ENCODE measurements at regions not wholly inside any gene's neighbourhood (a gene's known extent, or its start where the extent isn't known, plus 50 kb on each side); places are given as distances from the start of the nearest gene placed in this dataset.

DNA sequence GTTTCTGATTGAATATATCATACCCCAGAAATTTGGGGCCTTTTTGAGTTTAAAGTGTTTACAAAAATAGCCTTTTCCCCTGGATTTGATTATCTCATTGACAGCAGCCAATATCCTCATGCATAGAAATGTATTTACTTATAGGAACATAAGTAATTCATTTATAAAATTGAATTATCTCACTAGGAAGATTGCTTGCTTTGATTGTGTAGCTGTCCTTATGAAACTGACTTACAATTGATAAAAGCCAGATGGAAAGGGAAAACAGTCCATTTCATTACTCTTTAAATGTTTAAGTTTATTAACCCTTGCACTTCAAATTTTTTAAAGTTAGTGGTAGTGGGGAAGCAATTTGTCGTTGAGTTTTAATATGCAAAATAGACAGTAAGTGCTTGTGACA is 310.2 kb upstream of the TBX22 start:
- CTCF ChIA-PET = no interaction called here
- DNase-seq = no peak
- TF ChIP-seq, protein P1, sequence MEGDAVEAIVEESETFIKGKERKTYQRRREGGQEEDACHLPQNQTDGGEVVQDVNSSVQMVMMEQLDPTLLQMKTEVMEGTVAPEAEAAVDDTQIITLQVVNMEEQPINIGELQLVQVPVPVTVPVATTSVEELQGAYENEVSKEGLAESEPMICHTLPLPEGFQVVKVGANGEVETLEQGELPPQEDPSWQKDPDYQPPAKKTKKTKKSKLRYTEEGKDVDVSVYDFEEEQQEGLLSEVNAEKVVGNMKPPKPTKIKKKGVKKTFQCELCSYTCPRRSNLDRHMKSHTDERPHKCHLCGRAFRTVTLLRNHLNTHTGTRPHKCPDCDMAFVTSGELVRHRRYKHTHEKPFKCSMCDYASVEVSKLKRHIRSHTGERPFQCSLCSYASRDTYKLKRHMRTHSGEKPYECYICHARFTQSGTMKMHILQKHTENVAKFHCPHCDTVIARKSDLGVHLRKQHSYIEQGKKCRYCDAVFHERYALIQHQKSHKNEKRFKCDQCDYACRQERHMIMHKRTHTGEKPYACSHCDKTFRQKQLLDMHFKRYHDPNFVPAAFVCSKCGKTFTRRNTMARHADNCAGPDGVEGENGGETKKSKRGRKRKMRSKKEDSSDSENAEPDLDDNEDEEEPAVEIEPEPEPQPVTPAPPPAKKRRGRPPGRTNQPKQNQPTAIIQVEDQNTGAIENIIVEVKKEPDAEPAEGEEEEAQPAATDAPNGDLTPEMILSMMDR (IDR thresholded peaks at IDR 0.05; ENCODE audit: unreplicated experiment) = no peak
- H3K27me3 Mint-ChIP-seq (ENCODE audit: unreplicated experiment) = no peaks in the 10 kb centered on the region
- no TSS peak for BruUV-seq (replicated peaks)
- no peak overlapping the region for H3K4me3 Mint-ChIP-seq (ENCODE audit: low read depth, unreplicated experiment)
- no peaks in the 10 kb centered on the region for H3K36me3 Mint-ChIP-seq (ENCODE audit: insufficient read depth, unreplicated experiment)
- peaks cover 2% of the 10 kb centered on the region for H3K9me3 Mint-ChIP-seq (ENCODE audit: low read depth, unreplicated experiment)
- intact Hi-C loops (cut with micrococcal nuclease; ENCODE audit: unreplicated experiment) = no loop called here
- H3K4me1 Mint-ChIP-seq (ENCODE audit: low read depth, unreplicated experiment) = no peaks in the 10 kb centered on the region
- no peak overlapping the region for H3K27ac Mint-ChIP-seq (ENCODE audit: unreplicated experiment)

DNA sequence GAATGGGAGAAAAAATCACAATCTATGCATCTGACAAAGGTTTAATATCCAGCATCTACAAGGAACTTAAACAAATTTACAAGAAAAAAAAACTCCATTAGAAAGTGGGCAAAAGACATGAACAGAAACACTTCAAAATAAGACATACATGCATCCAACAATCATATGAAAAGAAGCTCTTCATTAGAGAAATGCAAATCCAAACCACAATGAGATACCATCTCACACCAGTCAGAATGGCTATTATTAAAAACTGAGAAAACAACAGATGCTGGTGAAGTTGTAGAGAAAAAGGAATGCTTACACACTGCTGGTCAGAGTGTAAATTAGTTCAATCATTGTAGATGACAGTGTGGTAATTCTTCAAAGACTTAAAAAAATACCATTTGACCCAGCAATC is 306.0 kb upstream of the TBX22 start:
- no peaks in the 10 kb centered on the region for H3K27me3 Mint-ChIP-seq (ENCODE audit: unreplicated experiment)
- CTCF ChIA-PET = no interaction called here
- H3K9me3 Mint-ChIP-seq (ENCODE audit: low read depth, unreplicated experiment) = peaks cover 2% of the 10 kb centered on the region
- DNase-seq = no peak
- no peak overlapping the region for H3K27ac Mint-ChIP-seq (ENCODE audit: unreplicated experiment)
- intact Hi-C loops (cut with micrococcal nuclease; ENCODE audit: unreplicated experiment) = no loop called here
- H3K4me3 Mint-ChIP-seq (ENCODE audit: low read depth, unreplicated experiment) = no peak overlapping the region
- TF ChIP-seq, protein P1 (IDR thresholded peaks at IDR 0.05; ENCODE audit: unreplicated experiment) = no peak
- H3K36me3 Mint-ChIP-seq (ENCODE audit: insufficient read depth, unreplicated experiment) = no peaks in the 10 kb centered on the region
- no peaks in the 10 kb centered on the region for H3K4me1 Mint-ChIP-seq (ENCODE audit: low read depth, unreplicated experiment)
- BruUV-seq (replicated peaks) = no TSS peak

DNA sequence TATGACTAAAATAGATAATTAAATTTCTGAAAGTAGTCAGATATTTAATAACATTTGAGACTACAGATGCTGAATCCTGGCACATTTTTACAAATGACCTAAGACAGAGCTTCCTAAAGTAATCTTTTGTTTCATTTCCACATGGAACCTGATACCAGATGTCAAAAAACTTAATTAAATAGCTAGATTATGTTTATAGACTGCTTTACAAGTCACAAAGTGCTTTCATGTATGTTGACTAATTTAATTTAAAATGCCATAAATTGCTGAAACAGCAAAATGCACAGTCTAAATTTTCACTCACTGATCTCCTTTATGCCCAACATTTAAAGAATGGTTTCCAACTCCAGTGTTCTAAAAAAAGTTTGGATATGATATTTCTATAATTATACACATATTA is 299.1 kb upstream of the TBX22 start:
- no peak overlapping the region for H3K27ac Mint-ChIP-seq (ENCODE audit: unreplicated experiment)
- no peaks in the 10 kb centered on the region for H3K4me1 Mint-ChIP-seq (ENCODE audit: low read depth, unreplicated experiment)
- CTCF ChIA-PET = interaction anchor here (0.6 kb wide), 1 partner anchor 88 kb away, joined by 4 read pairs; no protein-coding TSS in a partner anchor
- intact Hi-C loops (cut with micrococcal nuclease; ENCODE audit: unreplicated experiment) = no loop called here
- H3K4me3 Mint-ChIP-seq (ENCODE audit: low read depth, unreplicated experiment) = no peak overlapping the region
- DNase-seq = no peak
- H3K9me3 Mint-ChIP-seq (ENCODE audit: low read depth, unreplicated experiment) = no peaks in the 10 kb centered on the region
- BruUV-seq (replicated peaks) = no TSS peak
- TF ChIP-seq, protein P1 (IDR thresholded peaks at IDR 0.05; ENCODE audit: unreplicated experiment) = no peak
- no peaks in the 10 kb centered on the region for H3K27me3 Mint-ChIP-seq (ENCODE audit: unreplicated experiment)
- no peaks in the 10 kb centered on the region for H3K36me3 Mint-ChIP-seq (ENCODE audit: insufficient read depth, unreplicated experiment)

DNA sequence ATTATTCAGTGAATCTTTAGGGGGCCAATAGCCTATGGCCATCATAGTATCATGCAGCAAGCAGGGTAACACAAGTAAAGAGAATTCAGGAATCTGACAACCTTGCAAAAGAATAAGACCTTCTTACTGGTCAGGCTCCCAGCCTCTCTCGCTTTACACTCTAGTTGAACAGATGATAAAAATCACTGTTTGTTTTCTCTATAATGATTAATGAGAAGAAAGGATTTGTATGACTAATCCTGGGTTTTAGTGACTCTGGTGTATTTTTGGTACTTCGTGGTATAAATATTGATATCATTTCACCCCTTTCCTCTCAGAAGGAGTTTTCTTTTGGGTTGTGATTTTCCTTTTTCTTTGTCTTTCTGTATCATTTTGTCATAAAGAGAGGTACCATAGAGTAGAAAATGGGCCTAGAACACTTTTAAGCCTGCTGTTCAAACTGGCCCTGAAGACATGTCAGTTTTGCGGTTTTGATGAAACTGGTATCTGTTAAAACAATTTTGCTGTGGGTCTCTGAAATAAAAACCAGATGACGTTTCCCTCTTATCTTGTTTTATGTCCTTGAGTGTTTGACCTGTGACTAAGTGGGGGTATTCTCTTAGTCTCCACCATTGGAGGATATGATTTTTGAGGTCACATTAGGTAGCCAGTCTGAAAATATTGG is 294.9 kb upstream of the TBX22 start:
- no peaks in the 10 kb centered on the region for H3K4me1 Mint-ChIP-seq (ENCODE audit: low read depth, unreplicated experiment)
- CTCF ChIA-PET = no interaction called here
- intact Hi-C loops (cut with micrococcal nuclease; ENCODE audit: unreplicated experiment) = no loop called here
- TF ChIP-seq, protein P1 (IDR thresholded peaks at IDR 0.05; ENCODE audit: unreplicated experiment) = no peak
- DNase-seq = no peak
- H3K4me3 Mint-ChIP-seq (ENCODE audit: low read depth, unreplicated experiment) = no peak overlapping the region
- BruUV-seq (replicated peaks) = no TSS peak
- no peak overlapping the region for H3K27ac Mint-ChIP-seq (ENCODE audit: unreplicated experiment)
- no peaks in the 10 kb centered on the region for H3K36me3 Mint-ChIP-seq (ENCODE audit: insufficient read depth, unreplicated experiment)
- no peaks in the 10 kb centered on the region for H3K9me3 Mint-ChIP-seq (ENCODE audit: low read depth, unreplicated experiment)
- no peaks in the 10 kb centered on the region for H3K27me3 Mint-ChIP-seq (ENCODE audit: unreplicated experiment)

Measured in Calu3 (cell line).